Neural progenitor cell (in vitro differentiated cells): ENCODE measurements at regions not wholly inside any gene's neighbourhood (a gene's known extent, or its start where the extent isn't known, plus 50 kb on each side); places are given as distances from the start of the nearest gene placed in this dataset.

Experiments
- EZH2 ChIP-seq: fragments of 200-600 bp; sonication (generic); IDR thresholded peaks from 2 replicates; pipeline ENCODE4 v1.6.1; 2017; ENCODE audit warnings: antibody characterized with exemption, mild to moderate bottlenecking, moderate library complexity
- TF ChIP-seq, protein P1 (sequence below): fragments of 200-600 bp; sonication (generic); IDR thresholded peaks from 2 replicates; pipeline ENCODE4 v1.5.1; 2017; ENCODE audit warnings: antibody characterized with exemption, mild to moderate bottlenecking

DNA sequence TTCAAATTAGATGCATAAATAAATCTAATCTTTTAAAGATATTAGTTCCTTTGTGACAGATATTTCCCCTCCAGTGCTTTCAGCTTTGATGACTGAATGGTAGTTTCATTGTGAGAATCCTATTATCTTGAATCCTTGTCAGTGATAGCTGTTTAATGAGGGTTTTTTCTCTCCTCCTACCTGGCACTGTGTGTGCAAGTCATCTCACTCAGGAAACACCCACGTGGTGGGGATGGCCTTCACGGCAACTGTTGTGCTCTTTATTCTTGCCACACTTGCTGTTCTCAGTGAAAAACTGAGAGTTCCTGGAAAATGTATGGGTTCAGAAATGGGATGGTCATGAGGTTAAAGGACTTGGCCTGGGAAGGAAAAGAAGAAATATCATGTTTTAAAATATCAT is 129.9 kb downstream of the SPRY1 start:
- TF ChIP-seq, protein P1, sequence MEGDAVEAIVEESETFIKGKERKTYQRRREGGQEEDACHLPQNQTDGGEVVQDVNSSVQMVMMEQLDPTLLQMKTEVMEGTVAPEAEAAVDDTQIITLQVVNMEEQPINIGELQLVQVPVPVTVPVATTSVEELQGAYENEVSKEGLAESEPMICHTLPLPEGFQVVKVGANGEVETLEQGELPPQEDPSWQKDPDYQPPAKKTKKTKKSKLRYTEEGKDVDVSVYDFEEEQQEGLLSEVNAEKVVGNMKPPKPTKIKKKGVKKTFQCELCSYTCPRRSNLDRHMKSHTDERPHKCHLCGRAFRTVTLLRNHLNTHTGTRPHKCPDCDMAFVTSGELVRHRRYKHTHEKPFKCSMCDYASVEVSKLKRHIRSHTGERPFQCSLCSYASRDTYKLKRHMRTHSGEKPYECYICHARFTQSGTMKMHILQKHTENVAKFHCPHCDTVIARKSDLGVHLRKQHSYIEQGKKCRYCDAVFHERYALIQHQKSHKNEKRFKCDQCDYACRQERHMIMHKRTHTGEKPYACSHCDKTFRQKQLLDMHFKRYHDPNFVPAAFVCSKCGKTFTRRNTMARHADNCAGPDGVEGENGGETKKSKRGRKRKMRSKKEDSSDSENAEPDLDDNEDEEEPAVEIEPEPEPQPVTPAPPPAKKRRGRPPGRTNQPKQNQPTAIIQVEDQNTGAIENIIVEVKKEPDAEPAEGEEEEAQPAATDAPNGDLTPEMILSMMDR, result no peak
- TF ChIP-seq EZH2, result no peak
